Lung microvascular endothelial cell (primary cell): ENCODE measurements at regions not wholly inside any gene's neighbourhood (a gene's known extent, or its start where the extent isn't known, plus 50 kb on each side); places are given as distances from the start of the nearest gene placed in this dataset.
"Not testable (repeated sequence)": the region's sequence is repeated elsewhere in the genome, so short reads cannot be mapped to it uniquely, and the experiment has no call there.

Experiments
- DNase-seq, 2 donors: peaks; one replicate each; pipeline versions ENCODE4 v3.0.0 to v3.0.0-alpha.2; 2010; ENCODE audit warnings: low read depth in 2 of 2

DNA sequence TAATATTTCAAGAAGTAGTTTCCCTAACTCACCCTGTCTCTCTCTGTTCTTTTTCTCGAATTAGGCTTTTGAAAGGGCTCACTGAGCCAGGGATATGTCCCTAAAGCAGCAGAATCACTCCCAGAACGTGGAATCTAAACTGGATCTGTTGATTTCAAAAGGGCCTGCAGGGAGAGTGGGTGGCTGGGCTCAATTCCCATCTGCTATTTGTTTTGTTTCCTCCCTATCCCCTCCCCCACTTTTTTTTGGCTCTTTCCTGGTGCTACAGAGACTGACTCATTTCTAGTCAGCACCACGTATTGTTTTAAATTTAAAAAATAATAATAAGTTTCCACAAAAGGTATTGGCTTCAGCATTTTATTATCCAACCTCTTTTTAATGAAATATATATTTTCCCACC is 961.5 kb downstream of the FAM181B start:
- DNase-seq = peak in 1 of 2 donors; percentile 12

DNA sequence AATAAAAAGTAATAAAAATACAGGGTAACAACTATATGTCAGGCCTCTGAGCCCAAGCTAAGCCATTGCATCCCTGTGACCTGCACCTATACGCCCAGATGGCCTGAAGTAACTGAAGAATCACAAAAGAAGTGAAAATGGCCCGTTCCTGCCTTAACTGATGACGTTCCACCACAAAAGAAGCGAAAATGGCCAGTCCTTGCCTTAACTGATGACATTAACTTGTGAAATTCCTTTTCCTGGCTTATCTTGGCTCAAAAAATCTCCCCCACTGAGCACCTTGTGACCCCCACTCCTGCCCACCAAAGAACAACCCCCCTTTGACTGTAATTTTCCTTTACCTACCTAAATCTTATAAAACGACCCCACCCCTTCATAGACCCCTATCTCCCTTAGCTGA is 963.8 kb downstream of the FAM181B start:
- not testable (repeated sequence) for DNase-seq

DNA sequence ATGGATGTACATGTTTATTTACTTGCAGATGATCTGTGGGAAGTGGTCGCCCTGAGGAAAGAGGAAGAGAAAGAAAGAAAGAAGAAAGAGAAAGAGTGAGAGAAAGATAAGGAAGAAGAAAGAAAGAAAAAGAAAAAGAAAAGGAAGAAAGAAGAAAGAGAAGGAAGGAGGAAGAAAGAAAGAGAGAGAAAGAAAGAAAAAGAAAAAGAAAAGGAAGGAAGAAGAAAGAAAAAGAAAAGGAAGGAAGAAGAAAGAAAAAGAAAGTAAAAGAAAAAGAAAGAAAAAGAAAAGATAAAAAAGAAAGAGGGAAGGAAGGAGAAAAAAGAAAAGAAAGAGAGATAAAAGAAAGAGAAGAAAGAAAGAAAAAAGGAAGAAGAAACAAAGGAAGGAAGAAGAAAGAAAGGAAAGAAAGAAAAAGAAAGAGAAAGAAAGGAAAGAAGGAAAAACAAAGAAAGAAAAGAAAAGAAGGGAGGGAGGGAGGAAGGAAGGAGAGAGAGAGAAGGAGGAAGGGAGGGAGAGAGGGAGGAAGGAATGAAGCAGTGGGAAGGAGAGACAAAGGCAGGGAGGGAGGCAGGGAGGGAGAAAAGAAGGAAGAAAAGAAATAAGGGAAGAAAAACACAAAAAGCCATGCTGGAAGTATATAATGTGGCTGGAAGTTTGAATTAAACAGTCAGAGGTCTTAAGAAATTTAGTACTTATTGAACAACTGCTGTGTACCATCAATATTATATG is 976.6 kb downstream of the FAM181B start:
- DNase-seq = no peak

DNA sequence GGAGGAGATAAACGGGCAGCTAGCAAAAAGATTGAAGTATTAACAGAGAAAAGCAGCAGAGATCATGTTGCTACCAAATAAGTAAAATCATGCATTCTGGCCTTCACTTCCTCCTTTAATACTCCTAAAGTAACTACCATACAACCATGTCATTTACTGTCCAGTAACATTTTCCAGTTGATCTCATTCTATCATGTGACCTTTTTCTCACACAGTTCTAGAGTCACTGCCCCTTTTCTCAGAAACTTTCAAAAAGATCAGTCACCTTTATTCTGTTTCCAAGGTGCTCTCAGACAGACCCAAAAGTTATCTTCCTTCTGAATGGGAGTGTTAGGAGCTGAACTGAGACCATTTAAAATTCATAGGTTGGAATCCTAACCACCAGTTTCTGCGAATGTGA is 984.4 kb downstream of the FAM181B start:
- DNase-seq = no peak

DNA sequence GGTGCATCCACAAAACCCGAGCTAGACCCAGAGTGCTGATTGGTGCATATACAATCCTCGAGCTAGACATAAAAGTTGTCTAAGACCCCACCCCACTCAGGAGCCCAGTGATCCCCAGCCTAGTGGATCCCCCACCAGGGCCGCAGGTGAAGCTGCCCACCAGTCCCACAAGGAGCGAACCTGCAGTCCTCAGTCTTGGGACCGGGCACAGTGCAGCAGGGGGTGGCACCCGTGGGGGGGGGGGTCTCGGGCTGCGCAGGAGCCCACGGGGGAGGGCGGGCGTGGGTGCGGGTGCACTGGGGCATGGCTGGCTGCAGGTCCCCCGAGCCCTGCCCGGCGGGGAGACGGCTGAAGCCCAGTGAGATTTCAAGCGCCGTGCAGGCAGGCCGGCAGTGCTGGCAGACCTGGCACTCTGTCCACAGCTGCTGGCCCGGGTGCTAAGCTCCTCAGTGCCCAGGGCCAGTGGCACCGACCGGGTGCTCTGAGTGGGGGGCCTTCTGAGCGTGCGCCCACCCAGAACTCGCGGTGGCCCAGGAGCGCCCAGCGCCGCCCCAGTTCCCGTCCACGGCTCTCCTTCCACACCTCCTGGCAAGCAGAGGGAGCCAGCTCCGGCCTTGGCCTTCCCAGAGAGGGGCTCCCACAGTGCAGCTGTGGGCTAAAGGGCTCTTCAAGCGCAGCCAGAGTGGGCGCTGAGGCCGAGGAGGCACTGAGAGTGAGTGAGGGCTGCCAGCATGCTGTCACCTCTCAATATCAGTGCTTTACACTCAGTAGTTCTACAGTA is 989.1 kb downstream of the FAM181B start:
- DNase-seq = no peak

DNA sequence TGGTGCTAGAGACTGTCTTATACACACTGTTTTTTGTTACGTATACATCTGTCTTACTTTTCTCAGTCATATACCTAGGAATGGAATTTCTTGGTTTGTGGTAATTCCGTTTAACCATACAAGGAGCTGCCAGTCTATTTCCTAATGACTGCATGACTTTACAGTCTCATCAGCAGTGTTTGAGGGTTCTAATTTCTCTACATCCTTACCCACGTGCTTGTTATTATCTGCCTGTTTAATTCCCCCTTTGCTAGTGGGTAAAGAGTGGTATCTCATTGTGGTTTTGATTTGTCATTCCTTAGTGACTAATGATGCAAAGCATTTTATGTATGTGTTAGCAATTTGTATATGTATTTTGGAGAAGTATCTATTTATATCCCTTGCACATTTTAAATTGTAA is 1008.0 kb downstream of the FAM181B start:
- no peak for DNase-seq

DNA sequence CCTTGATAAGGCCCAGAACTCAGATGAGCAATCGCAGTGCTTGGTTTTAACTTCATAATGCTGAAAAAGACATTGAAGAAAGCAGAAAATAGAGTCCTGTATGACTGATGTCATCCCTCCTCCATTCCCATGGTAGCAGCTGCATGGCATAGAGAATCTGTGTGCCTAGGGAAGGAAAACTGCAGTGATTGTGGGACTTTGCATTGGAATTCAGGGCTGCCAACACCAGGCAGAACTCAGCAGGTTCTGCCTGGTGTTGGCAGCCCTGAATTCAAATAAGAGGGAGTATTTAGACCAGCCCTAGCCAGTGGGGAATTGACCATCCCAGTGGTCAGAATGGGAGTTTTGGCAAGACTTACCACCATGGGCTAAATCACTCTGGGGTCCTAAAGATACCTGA is 1016.0 kb downstream of the FAM181B start:
- DNase-seq = no peak

DNA sequence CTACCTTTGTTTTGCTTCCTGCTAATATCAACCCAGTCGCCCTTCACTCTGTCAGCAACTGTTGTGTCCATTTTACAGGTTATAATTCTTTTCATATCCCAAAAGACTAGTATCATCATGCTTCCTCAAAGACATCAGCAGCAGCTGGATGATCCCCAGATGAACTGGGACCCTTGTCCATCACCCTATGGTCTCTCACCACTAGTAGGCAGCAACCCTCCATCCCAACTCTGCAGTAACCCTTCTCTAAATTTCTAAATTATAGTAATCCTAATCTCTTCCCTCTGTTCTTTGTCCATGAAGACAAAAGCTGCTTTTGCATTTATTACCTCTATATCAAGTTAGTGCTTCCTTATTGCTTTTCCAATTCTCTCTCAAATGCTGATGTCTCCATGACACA is 1025.8 kb downstream of the FAM181B start:
- no peak for DNase-seq

DNA sequence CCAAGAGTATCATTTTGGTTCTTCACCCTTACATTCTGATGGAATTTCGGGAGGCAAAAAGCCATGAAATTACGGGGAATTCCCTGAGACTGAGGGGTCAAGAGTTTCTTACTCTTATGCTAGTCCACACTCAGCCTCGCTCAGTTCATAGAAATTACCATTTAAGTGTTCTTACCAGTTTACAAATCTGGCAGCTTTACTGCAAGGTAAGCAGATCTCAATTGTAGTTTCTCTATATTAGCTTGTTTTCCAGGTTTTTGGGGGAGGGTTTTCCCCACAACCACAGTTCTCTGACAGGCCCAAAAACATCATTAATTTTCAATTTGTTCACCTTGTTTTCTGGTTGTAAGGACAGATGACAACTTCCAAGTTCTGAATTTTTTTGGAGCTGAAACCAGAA is 1028.4 kb downstream of the FAM181B start:
- no peak for DNase-seq

DNA sequence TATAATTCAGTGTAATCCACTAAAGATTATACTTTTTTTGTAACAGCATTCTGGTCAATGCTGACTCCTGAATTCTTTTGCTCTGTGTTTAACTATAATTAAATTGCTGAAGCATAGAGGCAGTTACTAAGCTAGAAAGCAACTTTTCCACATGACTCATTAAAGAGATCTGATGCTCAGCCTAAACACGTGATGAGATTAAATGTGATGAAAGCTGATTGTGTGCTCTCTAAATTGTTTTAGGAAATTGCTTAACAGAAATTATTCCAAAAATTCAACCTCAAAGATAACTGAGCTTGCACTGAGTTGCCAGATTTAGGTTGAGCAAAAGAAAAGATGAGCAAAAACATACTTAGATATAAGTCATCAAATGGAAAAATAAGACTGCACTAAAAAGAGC is 1033.6 kb downstream of the FAM181B start:
- no peak for DNase-seq

DNA sequence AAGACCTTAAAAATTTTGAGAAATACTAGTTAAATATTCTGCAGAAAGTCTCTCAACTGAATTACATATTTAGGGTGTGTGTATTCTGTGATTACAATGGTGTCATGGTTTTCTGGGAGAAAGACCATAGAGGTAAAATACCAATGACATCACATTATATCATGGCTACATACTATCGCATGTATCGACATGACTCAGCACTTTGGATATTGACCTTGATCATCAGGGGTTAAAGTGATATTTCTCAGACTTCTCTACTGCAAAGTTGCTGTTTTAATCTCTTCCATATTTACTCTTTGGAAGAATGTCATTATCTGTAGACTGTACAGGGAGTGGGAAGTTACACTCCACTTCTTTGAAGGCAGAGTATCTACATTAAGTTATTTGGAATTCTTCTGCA is 1046.6 kb downstream of the FAM181B start:
- no peak for DNase-seq

DNA sequence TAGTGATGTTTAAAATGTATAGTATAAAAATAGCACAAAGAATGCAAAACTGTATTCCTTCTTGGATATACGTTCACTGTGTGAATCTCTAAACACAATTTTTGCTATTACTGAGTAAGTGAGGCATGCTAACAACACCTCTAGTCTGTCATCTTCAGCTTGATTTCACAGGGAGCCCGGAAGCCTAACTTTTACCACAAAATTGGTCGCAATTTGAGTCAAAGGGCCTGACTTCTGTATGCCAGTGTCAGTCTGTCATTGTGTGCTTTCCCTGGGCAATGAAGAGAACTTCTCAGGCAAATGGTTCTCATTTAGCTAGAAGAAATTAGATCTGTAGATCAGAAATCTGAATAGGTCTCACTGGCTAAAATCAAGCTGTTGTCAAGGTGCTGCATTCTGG is 1059.5 kb downstream of the FAM181B start:
- DNase-seq = no peak

DNA sequence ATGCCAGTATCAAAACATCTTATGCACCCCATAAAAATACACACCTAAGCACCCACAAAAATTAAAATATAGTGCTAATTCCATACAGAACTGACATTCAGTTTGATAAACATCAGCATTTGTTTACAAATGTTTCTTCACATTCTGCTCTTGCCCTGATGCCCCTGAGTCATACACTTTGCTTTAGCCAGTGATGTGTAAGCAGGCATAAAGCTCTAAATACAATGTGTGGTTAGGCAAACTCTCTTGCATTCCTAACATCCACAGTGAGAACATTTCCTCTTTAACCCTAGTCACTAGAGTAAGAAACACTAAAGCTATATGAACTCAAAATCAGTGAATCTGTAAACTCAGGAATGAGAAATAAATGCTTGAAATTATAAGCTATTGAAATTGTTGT is 1060.7 kb downstream of the FAM181B start:
- DNase-seq = no peak

DNA sequence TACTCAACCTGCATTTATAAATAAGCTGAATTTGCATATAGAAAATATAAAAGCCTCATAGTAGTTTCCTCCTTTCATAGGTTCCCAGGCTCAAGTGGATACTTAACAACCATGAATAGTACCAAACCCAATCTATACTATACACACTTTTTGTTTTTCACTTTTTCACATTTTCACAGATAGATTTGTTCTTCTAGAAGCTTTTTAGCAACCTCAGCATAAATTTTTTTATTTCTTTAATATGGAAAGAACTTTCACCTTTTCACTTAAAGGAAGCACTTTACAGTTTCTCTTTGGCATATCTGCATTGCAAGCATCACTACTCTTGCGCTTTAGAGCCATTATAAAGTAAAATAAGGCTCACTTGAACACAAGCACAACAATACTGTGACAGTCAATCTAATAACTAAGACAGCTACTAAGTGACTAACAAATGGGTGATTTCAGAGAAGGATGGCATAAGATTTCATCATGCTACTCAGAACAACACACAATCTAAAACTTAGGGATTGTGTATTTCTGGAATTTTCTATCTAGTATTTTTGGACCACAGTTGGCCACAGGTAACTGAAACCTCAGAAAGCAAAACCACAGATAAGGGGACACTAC is 1063.6 kb downstream of the FAM181B start:
- no peak for DNase-seq

DNA sequence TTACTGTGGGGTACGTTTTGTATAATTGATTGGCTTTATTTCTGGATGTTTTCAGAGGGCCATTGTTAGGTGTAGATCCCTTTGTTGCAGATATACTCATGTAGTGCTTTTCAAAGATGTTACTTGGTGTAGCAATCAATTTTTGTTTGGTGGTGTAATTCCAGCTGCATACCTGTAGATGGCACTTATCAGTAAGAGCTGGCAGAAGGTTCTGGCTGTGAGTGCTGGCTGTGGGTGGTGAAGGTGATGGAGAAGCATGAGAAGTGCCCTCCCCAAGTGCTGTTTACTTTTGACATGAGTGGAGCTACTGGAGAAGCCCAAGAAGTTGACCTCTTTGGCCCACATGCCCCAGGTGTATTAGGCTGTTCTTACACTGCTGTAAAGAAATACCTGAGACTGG is 1074.9 kb downstream of the FAM181B start:
- DNase-seq = peak in 1 of 2 donors; percentile 2

DNA sequence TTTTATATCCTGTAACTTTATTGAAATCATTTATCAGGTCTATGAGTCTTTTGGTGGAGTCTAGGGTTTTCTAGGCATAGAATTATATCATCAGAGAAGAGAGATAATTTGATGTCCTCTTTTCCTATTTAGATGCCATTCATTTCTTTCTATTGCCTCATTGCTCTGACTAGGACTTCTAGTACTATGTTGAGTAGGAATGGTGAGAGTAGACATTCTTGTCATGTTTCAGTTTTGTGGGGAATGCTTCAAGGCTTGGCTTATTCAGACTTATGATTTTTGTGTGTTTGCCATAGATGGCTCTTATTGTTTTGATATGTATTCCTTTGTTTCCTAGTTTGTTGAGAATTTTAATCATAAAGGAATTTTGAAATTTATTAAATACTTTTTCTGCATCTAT is 1078.3 kb downstream of the FAM181B start:
- DNase-seq = no peak

DNA sequence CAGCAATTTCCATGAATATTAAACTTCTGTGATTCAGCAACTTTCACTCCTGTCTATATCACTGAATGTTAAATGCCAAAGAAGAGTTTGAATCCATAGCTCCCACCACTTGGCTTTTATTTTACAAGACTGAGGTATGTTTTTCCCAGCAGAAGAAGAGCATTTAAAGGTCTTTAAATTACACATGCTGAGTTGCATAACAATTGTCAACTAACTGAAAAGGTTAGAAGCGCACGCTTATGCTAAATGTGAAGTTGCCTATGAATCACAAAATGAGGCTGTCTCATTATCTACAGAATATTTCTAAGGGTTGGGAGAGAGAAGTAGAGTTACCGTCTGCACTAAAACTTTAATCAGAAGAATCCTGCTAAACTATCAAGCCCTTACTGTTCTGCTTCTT is 1086.3 kb downstream of the FAM181B start:
- DNase-seq = no peak

DNA sequence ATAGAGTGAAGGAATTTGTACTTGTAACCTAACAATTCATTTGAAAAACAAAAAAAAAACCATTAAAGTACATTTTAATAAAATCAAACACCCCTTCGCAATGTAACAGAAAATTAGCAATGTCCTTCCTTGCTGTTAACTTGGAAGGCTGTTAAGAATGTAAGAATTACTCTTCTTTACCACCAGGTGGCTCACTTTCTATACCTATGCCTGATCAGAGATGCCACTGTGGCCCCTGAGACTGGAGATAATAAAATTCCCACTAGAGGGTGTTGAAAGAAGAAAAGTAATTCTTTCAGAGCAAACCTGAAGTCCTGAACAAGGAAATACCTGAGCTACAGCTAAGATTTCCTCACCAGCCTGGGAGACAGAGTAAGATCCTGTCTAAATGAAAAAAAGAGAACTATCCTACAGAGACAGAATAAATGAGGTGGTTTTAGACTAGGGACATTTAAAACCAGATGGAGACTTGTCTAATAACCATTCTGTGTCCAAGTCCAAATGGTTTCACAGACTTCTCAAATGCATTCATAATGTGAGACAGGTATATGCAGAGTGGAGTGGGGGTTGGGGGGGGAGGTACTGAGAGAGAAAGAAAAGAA is 1089.3 kb downstream of the FAM181B start:
- DNase-seq = peak; percentile 34 to 46

DNA sequence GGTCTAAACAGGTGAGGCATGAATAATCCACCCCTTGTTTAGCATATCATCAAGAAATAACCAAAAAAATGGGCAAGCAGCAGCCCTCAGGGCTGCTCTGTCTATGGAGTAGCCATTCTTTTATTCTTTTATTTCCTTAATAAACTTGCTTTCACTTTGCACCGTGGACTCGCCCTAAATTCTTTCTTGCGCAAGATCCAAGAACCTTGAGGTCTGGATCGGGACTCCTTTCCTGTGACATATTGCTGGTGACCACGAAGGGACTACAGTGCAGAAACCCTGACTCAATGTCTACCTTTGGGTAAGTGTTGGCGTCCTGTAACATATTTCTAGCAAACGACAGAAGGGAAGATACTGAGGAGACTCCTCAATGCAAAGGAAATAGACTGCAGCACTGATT is 1099.2 kb downstream of the FAM181B start:
- DNase-seq = no peak

DNA sequence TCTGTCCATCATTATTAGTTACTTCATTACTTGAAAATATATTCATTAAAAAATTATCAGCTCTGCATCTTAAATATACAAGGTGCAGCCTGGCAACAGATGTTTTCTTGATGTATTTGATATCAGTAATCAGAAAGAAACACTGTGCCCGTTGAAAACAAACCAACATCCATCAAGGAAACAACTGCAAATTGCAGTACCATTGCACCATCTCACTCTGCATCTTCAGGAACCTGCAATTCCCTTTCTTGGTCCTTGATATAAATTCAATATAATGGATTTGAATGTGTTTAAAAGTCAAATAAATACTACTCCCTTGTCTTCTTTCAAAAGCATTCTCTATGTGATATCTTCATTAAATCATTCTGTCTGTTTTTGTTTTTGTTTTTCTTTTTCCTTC is 1131.2 kb downstream of the FAM181B start:
- DNase-seq = no peak

DNA sequence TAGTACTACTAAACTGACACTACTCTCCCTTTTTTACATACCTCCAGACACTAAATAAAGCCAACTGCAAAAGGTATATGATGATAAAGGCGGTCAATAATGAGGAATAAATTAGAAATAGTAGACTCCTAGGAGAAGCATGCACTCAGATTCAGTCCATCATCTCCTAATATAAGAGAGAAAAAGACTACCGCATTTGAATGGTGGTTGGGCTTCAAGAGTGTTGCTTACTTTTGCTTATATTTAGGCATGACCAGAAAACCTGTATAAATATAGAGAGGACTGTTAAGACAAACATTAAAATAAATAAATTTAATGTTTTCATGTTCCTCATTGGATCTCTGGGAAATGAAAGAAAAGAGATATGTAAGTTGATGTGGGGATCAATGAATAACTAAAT is 1137.0 kb downstream of the FAM181B start:
- DNase-seq = no peak

DNA sequence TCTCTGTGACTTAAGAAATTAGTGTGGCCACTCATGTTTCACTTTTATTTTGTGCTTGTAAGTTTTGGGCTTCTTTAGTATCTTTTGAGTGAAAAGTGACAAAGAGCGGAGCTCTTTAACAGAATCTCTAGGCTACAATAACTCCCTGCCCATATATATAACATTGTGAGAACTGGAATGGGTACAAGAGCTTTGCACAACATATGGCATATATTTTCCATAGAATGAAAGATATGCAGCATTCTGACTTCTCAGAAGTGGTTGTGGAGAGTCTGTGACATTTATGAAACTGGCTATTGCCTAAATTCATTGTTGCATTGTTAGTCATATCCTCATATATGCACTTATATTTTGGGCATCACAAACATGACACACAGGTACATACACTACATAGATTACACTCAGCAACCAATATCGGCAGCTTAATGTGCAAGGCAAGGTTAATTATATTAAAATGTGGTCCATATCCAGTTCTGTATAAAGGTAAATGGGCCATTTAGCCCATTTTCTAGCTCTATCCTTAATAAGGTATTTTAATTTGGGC is 1148.2 kb downstream of the FAM181B start:
- no peak for DNase-seq
